ENCODE measurements at regions not wholly inside any gene's neighbourhood (a gene's known extent, or its start where the extent isn't known, plus 50 kb on each side); places are given as distances from the start of the nearest gene placed in this dataset.
"Not testable (repeated sequence)": the region's sequence is repeated elsewhere in the genome, so short reads cannot be mapped to it uniquely, and the experiment has no call there.

- no peak for DNase-seq
These were observed 304.8 kb downstream of the CPS1 start for GRCh38 chr2:210861038-210861665.

- no peak for DNase-seq
These were observed 306.1 kb downstream of the CPS1 start for GRCh38 chr2:210862283-210863065.

- no peak for DNase-seq
These were observed 306.9 kb downstream of the CPS1 start for GRCh38 chr2:210863283-210863682.

DNA sequence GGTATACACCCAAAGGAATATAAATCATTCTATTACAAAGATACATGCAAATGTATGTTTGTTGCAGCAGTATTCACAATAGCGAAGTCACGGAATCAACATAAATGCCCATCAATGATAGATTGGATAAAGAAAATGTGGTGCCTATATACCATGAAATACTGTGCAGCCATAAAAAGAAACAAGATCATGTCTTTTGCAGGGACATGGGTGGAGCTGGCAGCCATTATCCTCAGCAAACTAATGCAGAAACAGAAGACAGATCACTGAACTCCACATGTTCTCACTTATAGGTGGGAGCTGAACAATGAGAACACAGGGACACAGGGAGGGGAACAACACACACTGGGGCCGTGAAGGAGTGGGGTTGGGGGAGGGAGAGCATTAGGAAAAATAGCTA lies 315.2 kb downstream of the CPS1 start:
- DNase-seq = not testable (repeated sequence)

GRCh38 chr2:210873631-210874030 lies 317.2 kb downstream of the CPS1 start:
- no peak for DNase-seq

DNA sequence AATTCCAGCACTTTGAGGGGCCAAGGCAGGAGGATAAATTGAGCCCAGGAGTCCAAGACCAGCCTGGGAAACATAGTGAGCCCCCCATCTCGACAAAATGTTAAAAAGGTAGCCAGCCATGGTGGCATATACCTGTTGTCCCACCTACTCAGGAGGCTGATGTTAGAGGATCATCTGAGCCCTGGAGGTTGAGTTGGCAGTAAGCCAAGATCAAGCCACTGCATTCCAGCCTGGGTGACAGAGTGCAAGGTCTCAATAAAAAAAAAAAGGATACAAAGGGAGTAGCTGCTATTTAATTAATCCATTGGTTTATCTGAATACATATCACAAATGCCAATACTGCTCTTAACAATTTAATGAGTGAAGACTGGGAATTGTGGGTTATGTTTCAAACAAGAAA lies 327.8 kb downstream of the CPS1 start:
- DNase-seq = no peak

DNA sequence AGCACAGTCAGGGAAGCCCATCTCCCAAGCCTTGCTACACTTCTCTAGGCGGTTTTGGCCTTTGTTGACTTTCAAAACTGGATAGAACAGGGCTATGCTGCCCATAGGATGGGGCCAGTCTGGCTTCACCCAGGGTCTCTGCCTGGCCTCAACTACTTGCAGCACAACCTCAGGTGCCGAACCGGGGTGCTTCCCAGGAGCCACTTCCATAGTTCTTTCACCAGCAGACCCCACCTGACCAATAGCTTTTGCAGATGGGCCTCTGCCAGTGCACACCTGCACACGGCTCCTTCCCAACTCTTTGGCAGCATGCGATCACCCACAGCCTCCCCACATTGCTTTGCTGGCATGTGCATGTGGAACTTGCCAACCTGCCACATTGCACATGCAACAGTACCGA lies 331.6 kb downstream of the CPS1 start:
- DNase-seq = no peak

DNA sequence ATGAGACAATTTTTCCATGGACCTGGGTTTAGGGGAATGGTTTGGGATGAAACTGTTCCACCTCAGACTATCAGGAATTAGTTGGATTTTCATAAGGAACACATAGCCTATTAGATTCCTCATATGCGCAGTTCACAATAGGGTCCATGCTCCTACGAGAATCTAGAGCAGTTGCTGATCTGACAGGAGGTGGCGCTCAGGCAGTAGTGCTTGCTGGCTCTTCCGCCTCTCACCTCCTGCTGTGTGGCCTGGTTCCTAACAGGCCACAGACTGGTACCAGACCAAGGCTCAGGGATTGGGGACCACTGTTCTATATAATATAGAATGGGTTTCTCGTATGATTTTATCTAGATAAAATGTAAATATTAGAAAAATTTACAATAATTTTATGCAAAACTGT lies 338.7 kb downstream of the CPS1 start:
- DNase-seq = no peak

DNA sequence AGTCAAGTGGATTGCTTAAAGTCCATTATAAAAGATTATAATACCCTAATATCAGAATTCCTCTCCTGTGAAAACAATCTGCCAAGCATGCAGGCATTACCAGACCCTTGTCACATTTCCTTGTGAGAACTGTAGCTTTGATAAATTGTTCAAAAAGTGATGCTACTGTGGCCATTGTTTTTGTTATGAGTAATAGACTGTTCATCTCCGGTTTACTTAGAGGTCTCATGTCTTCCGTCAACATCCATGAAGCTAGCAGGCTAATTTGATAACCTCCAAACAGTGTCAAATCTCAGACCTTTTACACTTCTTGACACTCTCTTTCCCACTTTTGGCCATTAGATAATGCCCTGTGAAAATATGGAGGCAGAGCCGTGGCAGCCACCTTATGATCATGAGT lies 342.7 kb downstream of the CPS1 start:
- DNase-seq = no peak

DNA sequence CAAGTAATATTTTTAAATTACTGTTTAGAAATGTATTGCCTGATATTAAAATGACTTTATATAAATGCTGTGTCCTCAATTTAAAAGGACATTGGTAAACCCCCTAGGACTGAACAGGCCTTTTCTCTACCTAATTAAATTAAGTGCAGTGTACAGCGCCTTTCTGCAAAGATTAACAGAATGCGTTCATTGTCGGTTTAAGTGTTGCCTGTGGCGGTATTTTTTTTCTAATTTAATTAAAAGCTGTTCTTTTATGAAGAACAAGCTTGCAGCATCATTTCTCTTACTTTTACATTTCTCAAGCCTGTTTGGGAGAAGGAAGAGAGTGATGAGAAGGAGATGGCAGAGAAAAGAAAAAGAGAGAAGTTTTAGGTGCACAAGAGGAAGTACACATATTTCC lies 344.9 kb downstream of the CPS1 start:
- no peak for DNase-seq

DNA sequence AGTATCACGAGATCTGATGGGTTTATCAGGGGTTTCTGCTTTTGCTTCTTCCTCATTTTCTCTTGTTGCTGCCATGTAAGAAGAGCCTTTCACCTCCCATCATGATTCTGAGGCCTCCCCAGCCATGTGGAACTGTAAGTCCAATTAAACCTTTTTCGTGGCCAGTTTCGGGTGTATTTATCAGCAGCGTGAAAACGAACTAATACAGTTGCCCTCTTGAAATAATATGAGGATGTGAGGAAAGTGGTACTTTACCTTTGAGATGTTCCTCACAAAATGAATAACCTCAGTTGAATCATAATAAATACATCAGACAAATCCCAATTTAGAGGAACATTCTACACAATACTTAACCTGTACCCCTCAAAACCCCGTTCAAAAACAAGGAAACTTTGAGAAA lies 356.4 kb downstream of the CPS1 start:
- DNase-seq = no peak

GRCh38 chr2:210913461-210913860 lies 357.1 kb downstream of the CPS1 start:
- no peak for DNase-seq

DNA sequence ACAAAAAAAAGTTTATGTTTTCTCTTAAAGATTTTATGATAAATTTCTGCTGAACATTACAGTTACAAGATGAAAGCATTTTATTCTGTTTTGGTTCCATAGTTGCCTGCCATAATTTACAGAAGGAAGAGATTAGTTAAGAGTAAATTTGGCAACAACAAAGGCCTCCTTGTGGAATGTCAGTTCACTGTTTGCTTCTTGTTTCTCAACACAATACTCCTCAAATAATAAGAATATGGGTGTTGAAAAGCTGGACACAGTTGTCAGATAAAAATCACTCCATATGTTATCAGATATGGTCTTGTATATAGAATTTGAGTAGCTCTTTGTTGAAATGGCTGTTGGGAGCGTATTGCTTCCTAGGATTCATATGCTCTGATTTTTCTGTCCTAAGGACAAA lies 359.5 kb downstream of the CPS1 start:
- DNase-seq = no peak

DNA sequence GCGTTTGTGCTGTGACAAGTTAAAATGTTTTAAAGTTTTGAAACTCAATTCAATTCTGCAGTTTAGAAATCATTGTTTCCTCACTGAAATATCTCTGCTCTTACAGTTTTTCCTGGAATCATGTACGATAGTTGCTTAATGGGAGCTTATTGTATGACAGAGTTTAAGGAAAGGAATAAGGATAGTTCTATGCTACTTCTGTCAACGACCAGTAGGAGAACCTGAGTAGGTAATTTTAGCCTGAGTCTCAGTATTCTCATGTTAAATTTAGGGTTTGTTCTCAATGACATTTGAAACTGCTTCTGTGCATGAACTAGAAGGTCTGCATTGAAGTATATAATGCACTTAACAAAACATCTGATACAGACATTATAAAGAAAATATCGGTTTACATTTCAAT lies 361.1 kb downstream of the CPS1 start:
- DNase-seq = no peak

- DNase-seq = no peak
These were observed 362.7 kb downstream of the CPS1 start for GRCh38 chr2:210919128-210919527.

GRCh38 chr2:210922419-210922818 lies 366.0 kb downstream of the CPS1 start:
- DNase-seq = no peak

GRCh38 chr2:210928714-210929113 lies 372.3 kb downstream of the CPS1 start:
- DNase-seq = no peak

DNA sequence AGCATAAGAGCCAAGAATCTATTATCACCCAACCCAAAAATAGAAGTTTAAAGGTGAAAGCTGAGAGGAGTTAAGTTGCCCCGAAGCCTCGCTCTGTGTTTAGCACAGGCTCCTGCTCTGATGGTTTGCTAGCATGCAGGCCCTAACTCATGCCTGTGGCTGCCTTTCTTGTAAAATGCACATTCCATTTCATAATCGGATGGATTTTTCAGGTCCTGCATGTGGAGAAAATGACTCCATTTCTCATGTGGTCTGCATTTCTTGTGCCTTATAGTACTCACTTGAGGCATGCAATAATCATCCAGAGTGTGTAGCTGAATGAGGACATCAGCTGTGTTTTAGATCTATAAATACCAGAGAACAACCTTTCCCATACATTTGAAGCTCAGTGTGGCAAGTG lies 381.8 kb downstream of the CPS1 start:
- no peak for DNase-seq

GRCh38 chr2:210946395-210946794 lies 390.0 kb downstream of the CPS1 start:
- no peak for DNase-seq

DNA sequence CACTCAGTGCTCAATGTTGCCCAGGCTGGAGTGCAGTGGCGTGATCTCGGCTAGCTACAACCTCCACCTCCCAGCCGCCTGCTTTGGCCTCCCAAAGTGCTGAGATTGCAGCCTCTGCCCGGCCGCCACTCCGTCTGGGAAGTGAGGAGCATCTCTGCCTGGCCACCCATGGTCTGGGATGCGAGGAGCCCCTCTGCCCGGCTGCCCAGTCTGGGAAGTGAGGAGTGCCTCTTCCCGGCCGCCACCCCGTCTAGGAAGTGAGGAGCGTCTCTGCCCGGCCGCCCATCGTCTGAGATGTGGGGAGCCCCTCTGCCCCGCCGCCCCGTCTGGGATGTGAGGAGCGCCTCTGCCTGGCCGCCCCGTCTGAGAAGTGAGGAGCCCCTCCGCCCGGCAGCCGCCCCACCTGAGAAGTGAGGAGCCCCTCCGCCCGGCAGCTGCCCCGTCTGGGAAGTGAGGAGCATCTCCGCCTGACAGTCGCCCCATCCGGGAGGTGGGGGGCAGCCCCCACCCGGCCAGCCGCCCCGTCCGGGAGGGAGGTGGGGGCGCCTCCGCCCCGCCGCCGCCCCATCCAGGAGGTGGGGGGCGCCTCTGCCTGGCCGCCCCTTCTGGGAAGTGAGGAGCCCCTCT lies 394.1 kb downstream of the CPS1 start:
- not testable (repeated sequence) for DNase-seq

DNA sequence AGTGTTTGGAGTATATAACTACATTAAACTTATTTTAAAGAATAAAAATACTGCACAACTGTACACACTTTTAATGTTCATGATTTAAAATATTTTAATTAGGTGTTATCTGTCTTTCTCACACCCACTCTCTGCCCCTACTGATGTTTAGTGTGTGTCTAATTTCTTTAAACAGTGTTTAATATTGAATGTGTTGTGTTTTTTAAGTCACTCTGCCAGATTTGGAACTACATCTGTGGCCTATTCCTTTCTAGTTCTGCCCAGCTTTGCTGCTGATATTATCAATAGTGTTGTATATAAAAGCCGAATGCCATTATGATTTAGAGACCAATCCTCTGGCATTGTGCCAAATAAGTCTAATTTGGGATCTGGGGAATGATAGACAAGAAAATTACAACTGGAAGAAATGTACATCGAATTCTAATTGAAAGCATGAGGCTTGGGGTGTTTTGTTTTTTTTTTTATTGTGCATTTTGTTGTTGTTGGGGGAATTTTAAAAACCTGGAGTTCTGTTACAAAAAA lies 398.0 kb downstream of the CPS1 start:
- DNase-seq = no peak

GRCh38 chr2:210955591-210955990 lies 399.2 kb downstream of the CPS1 start:
- no peak for DNase-seq

- DNase-seq = no peak
These were observed 399.7 kb downstream of the CPS1 start for GRCh38 chr2:210956101-210956500.

DNA sequence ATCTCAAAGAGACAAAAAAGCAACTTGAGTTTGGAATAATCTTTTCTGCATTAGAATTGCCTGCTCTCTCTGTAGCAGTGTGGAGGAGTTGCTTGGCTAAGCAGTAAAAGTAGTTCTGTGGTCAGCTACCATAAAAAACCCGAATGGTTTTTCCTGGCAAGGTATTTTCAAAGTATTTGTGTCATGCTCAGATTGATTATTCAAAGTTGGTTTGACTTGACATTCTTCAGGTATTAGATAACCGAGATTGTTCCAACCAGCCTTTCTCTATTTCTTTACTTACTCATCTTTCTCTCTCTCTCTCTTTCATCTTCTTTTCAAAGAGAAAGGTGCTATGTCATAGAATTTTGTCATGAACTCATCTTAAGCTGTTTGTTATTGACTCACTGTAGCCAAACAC lies 404.9 kb downstream of the CPS1 start:
- no peak for DNase-seq
